GM12878 (cell line): ENCODE measurements at regions not wholly inside any gene's neighbourhood (a gene's known extent, or its start where the extent isn't known, plus 50 kb on each side); places are given as distances from the start of the nearest gene placed in this dataset.

ENCODE experiments used
- ATAC-seq: fragments of 200-7000 bp; cut with Tn5 transposase; 3 replicates; pipeline ENCODE4 v1.9.1; 2020; ENCODE audit warnings: mild to moderate bottlenecking, moderate library complexity
- BruUV-seq: library from RNA; stranded (reverse); fragments of 400-500 nt; replicated peaks from 2 replicates; lab custom pipeline; 2021; lab: Mats Ljungman, UMichigan
- CTCF ChIA-PET: fragments of 300-600 bp; sonication (Branson Sonifier 250); formaldehyde crosslinking; extraction: SDS; loops from one replicate; lab custom pipeline; 2021; ENCODE audit warnings: inconsistent platforms; lab: Yijun Ruan, JAX
- POLR2A ChIA-PET: fragments of 350-600 bp; formaldehyde crosslinking; extraction: SDS; loops from one replicate; lab custom pipeline; 2021; ENCODE audit warnings: inconsistent platforms; lab: Charles Lee
- RAD21 ChIA-PET: fragments of 300-600 bp; sonication (Branson Sonifier 250); formaldehyde crosslinking; loops from one replicate; lab custom pipeline; 2023; ENCODE audit warnings: antibody characterized with exemption; ENCODE audit not compliant: unreplicated experiment; lab: Charles Lee
- SMC1A ChIA-PET: fragments of 300-600 bp; sonication (Branson Sonifier 250); formaldehyde crosslinking; loops from one replicate; lab custom pipeline; 2023; ENCODE audit not compliant: unreplicated experiment, uncharacterized antibody; lab: Charles Lee
- DNase-seq: peaks from one replicate; pipeline ENCODE4 v3.0.0-alpha.2; 2011; ENCODE audit warnings: low read depth, low spot score
- FAIRE-seq: peaks from 3 replicates; lab custom pipeline; 2011; peaks lifted over from hg19 to GRCh38; lab: Jason Lieb, UNC
- H2AFZ ChIP-seq: 2 replicates; pipeline ENCODE4 v1.6.0; 2011; ENCODE audit warnings: low read depth, low read length, control low read depth; ENCODE audit not compliant: control insufficient read depth
- H3K27ac ChIP-seq: 2 replicates; pipeline ENCODE4 v1.5.1; 2011; ENCODE audit warnings: control low read depth; ENCODE audit not compliant: control insufficient read depth, insufficient read depth
- H3K27me3 ChIP-seq, 2 experiments: replicated peaks in 1 of 2; 2 replicates each; pipeline versions ENCODE4 v1.6.0 to v1.6.1; 2011; ENCODE audit warnings: low read length in 1 of 2; ENCODE audit not compliant: control insufficient read depth in 2 of 2, insufficient read depth in 2 of 2
- H3K36me3 ChIP-seq, 2 experiments: 2 replicates each; pipeline ENCODE4 v1.5.1; 2011; ENCODE audit warnings: low read length in 1 of 2; ENCODE audit not compliant: control insufficient read depth in 2 of 2, insufficient read depth in 2 of 2
- H3K4me1 ChIP-seq: 2 replicates; pipeline ENCODE4 v1.6.1; 2011; ENCODE audit warnings: mild to moderate bottlenecking, low read length, moderate library complexity, mixed read lengths; ENCODE audit not compliant: control insufficient read depth, insufficient read depth
- H3K4me2 ChIP-seq: 2 replicates; pipeline ENCODE4 v1.6.0; 2011; ENCODE audit warnings: control low read depth; ENCODE audit not compliant: control insufficient read depth, insufficient read depth
- H3K4me3 ChIP-seq: fragments of 200-600 bp; sonication (generic); 2 replicates; pipeline ENCODE4 v1.5.1; 2016
- H3K79me2 ChIP-seq: 2 replicates; pipeline ENCODE4 v1.6.0; 2011; ENCODE audit warnings: low read length; ENCODE audit not compliant: control insufficient read depth, insufficient read depth
- H3K9ac ChIP-seq: 2 replicates; pipeline ENCODE4 v1.8.0; 2011; ENCODE audit warnings: low read length, control low read depth, mixed read lengths; ENCODE audit not compliant: control insufficient read depth, insufficient read depth
- H3K9me3 ChIP-seq: replicated peaks from 3 replicates; pipeline ENCODE4 v1.5.1; 2011; ENCODE audit warnings: mild to moderate bottlenecking, low read length; ENCODE audit not compliant: control insufficient read depth, insufficient read depth
- H4K20me1 ChIP-seq: 2 replicates; pipeline ENCODE4 v1.6.0; 2011; ENCODE audit not compliant: control insufficient read depth, insufficient read depth
- BCL3 ChIP-seq: IDR thresholded peaks from 2 replicates; pipeline ENCODE4 v1.6.1; 2011; ENCODE audit warnings: borderline replicate concordance, low read depth, mild to moderate bottlenecking, moderate library complexity, low read length; ENCODE audit not compliant: insufficient read depth, poor library complexity, severe bottlenecking
- HDAC2 ChIP-seq: fragments of 200-600 bp; sonication (generic); IDR thresholded peaks from 2 replicates; pipeline ENCODE4 v1.6.1; 2017
- HSF1 ChIP-seq: fragments of 150-350 bp; IDR thresholded peaks from 2 replicates; pipeline ENCODE4 v1.6.1; 2014; ENCODE audit warnings: mild to moderate bottlenecking, low read depth, low read length
- NR2C1 ChIP-seq: fragments of 450-650 bp; IDR thresholded peaks from 2 replicates; pipeline ENCODE4 v1.6.1; 2017; ENCODE audit warnings: antibody characterized with exemption, mild to moderate bottlenecking, moderate library complexity
- NR2C2 ChIP-seq: IDR thresholded peaks from 2 replicates; pipeline ENCODE4 v1.6.1; 2011; ENCODE audit warnings: borderline replicate concordance, low read depth; ENCODE audit not compliant: control insufficient read depth, insufficient read length
- TCF12 ChIP-seq: IDR thresholded peaks from 2 replicates; pipeline ENCODE4 v1.6.1; 2011; ENCODE audit warnings: low read depth, mild to moderate bottlenecking, low read length
- WGBS: methylation state at CpG from one replicate; pipeline ENCODE4 v1.1.6; 2016; ENCODE audit warnings: low lambda C conversion rate; ENCODE audit not compliant: insufficient replicate concordance, insufficient coverage; ENCODE audit errors: missing lambda C conversion rate; 5-methylcytosine and 5-hydroxymethylcytosine counted together
- in situ Hi-C: fragments of 300-500 bp; cut with MboI; formaldehyde crosslinking; loops from 9 replicates; pipeline ENCODE4 v1.14.3; 2018; ENCODE audit warnings: mixed read lengths
- intact Hi-C: fragments of 100-400 bp; cut with micrococcal nuclease; formaldehyde crosslinking; loops from one replicate; pipeline ENCODE4 v1.14.2; 2022; ENCODE audit not compliant: unreplicated experiment

- FAIRE-seq (no peak), ATAC-seq (no peak), DNase-seq (no peak)
- ChIA-PET CTCF (no interaction called here), RAD21 (no interaction called here), POLR2A (no interaction called here), SMC1A (no interaction called here)
- TF ChIP-seq HDAC2 (no peak), NR2C1 (no peak), TCF12 (no peak), BCL3 (no peak), NR2C2 (no peak), HSF1 (no peak)
- Histone ChIP-seq H3K79me2 (no peaks in the 10 kb centered on the region), H3K27ac (no peak overlapping the region), H3K36me3 (no peaks in the 10 kb centered on the region), H3K4me3 (no peak overlapping the region), H3K4me2 (no peak overlapping the region), H4K20me1 (no peaks in the 10 kb centered on the region), H3K9ac (no peak overlapping the region), H3K4me1 (no peaks in the 10 kb centered on the region), H2AFZ (no peak overlapping the region), H3K27me3 (peaks cover 0 to 3% of the 10 kb centered on the region in 2 experiments; a peak in 1 of 4 replicates), H3K9me3 (no peaks in the 10 kb centered on the region)
- in situ Hi-C loops (no loop called here), intact Hi-C loops (no loop called here)
- 22% methylated on average over 3 of the region's 3 CpGs for WGBS
- no TSS peak for BruUV-seq
Measured at GRCh38 chr9:86839522-86839921, 107.8 kb downstream of the GAS1 start.
